AG09309 (cell line): ENCODE measurements at regions not wholly inside any gene's neighbourhood (a gene's known extent, or its start where the extent isn't known, plus 50 kb on each side); places are given as distances from the start of the nearest gene placed in this dataset.

Experiments used
- DNase-seq: peaks from one replicate; pipeline ENCODE4 v3.0.0-alpha.2; 2010; ENCODE audit warnings: low read depth
- H3K4me3 ChIP-seq: 2 replicates; pipeline ENCODE4 v1.5.1; 2011; ENCODE audit warnings: mild to moderate bottlenecking, low read depth, low read length, moderate library complexity; ENCODE audit not compliant: control insufficient read depth
- CTCF ChIP-seq: IDR thresholded peaks from 2 replicates; pipeline ENCODE4 v1.5.1; 2011; ENCODE audit warnings: mild to moderate bottlenecking, low read depth, low read length, inconsistent platforms; ENCODE audit not compliant: insufficient read depth, control insufficient read depth; ENCODE audit errors: missing control alignments

GRCh38 chr6:22653980-22654610, 84.7 kb downstream of the HDGFL1 start:
- no peak for TF ChIP-seq CTCF
- DNase-seq: no peak
- H3K4me3 ChIP-seq: no peak overlapping the region

GRCh38 chr6:22656706-22657351, 87.5 kb downstream of the HDGFL1 start:
- TF ChIP-seq CTCF: no peak
- no peak overlapping the region for H3K4me3 ChIP-seq
- no peak for DNase-seq

- TF ChIP-seq CTCF: no peak
- no peak overlapping the region for H3K4me3 ChIP-seq
- DNase-seq: no peak
Observed at GRCh38 chr6:22657352-22657980, 88.1 kb downstream of the HDGFL1 start.

GRCh38 chr6:22658183-22658582, 88.8 kb downstream of the HDGFL1 start:
- no peak for TF ChIP-seq CTCF
- DNase-seq: no peak
- H3K4me3 ChIP-seq: no peak overlapping the region

GRCh38 chr6:22658934-22659333, 89.6 kb downstream of the HDGFL1 start:
- H3K4me3 ChIP-seq: no peak overlapping the region
- TF ChIP-seq CTCF: no peak
- DNase-seq: no peak

GRCh38 chr6:22664968-22665367, 95.6 kb downstream of the HDGFL1 start:
- H3K4me3 ChIP-seq: no peak overlapping the region
- no peak for TF ChIP-seq CTCF
- DNase-seq: no peak
